ENCODE measurements at regions not wholly inside any gene's neighbourhood (a gene's known extent, or its start where the extent isn't known, plus 50 kb on each side); places are given as distances from the start of the nearest gene placed in this dataset.

GRCh38 chr6:166841216-166841615, 115.1 kb downstream of the RNASET2 start:
- Mint-ChIP-seq H3K9me3 (no peaks in the 10 kb centered on the region), H3K27me3 (peaks cover 12% of the 10 kb centered on the region)
- TF ChIP-seq CTCF (conservative IDR thresholded peaks at IDR 0.05) = no peak

GRCh38 chr6:166839569-166839968, 116.8 kb downstream of the RNASET2 start:
- Mint-ChIP-seq H3K27me3 (peaks cover 3% of the 10 kb centered on the region), H3K4me3 (no peak overlapping the region), H3K27ac (no peak overlapping the region), H3K9me3 (no peaks in the 10 kb centered on the region), H3K36me3 (no peaks in the 10 kb centered on the region), H3K4me1 (ENCODE audit: unreplicated experiment) (no peaks in the 10 kb centered on the region)
- no peak for DNase-seq (ENCODE audit: extremely low spot score, unreplicated experiment)
- no peak for TF ChIP-seq CTCF (conservative IDR thresholded peaks at IDR 0.05)

More at GRCh38 chr6:166841216-166841615, 115.1 kb downstream of the RNASET2 start:
- DNase-seq (ENCODE audit: extremely low spot score, unreplicated experiment) = no peak
- H3K4me1 Mint-ChIP-seq (ENCODE audit: unreplicated experiment) = no peaks in the 10 kb centered on the region
- H3K4me3 Mint-ChIP-seq = no peak overlapping the region
- no peak overlapping the region for H3K27ac Mint-ChIP-seq
- no peaks in the 10 kb centered on the region for H3K36me3 Mint-ChIP-seq

- Mint-ChIP-seq H3K27ac (no peak overlapping the region), H3K4me1 (ENCODE audit: unreplicated experiment) (no peaks in the 10 kb centered on the region), H3K36me3 (no peaks in the 10 kb centered on the region), H3K4me3 (no peak overlapping the region), H3K9me3 (no peaks in the 10 kb centered on the region), H3K27me3 (peaks cover 3% of the 10 kb centered on the region)
- TF ChIP-seq CTCF (conservative IDR thresholded peaks at IDR 0.05) = no peak
- no peak for DNase-seq (ENCODE audit: extremely low spot score, unreplicated experiment)
These were observed 117.4 kb downstream of the RNASET2 start for GRCh38 chr6:166838987-166839386.

GRCh38 chr6:166836785-166837718, 119.3 kb downstream of the RNASET2 start:
- H3K4me3 Mint-ChIP-seq = no peak overlapping the region
- H3K36me3 Mint-ChIP-seq = no peaks in the 10 kb centered on the region
- DNase-seq (ENCODE audit: extremely low spot score, unreplicated experiment) = no peak
- no peaks in the 10 kb centered on the region for H3K9me3 Mint-ChIP-seq
- no peaks in the 10 kb centered on the region for H3K4me1 Mint-ChIP-seq (ENCODE audit: unreplicated experiment)
- no peak for TF ChIP-seq CTCF (conservative IDR thresholded peaks at IDR 0.05)
- no peak overlapping the region for H3K27ac Mint-ChIP-seq
- H3K27me3 Mint-ChIP-seq = no peaks in the 10 kb centered on the region

GRCh38 chr6:166834049-166834448, 122.3 kb downstream of the RNASET2 start:
- no peak overlapping the region for H3K27ac Mint-ChIP-seq
- no peaks in the 10 kb centered on the region for H3K9me3 Mint-ChIP-seq
- H3K27me3 Mint-ChIP-seq = no peaks in the 10 kb centered on the region
- TF ChIP-seq CTCF (conservative IDR thresholded peaks at IDR 0.05) = no peak
- no peaks in the 10 kb centered on the region for H3K4me1 Mint-ChIP-seq (ENCODE audit: unreplicated experiment)
- H3K36me3 Mint-ChIP-seq = no peaks in the 10 kb centered on the region
- no peak for DNase-seq (ENCODE audit: extremely low spot score, unreplicated experiment)
- no peak overlapping the region for H3K4me3 Mint-ChIP-seq
